ENCODE measurements at regions not wholly inside any gene's neighbourhood (a gene's known extent, or its start where the extent isn't known, plus 50 kb on each side); places are given as distances from the start of the nearest gene placed in this dataset.
"Not testable (repeated sequence)": the region's sequence is repeated elsewhere in the genome, so short reads cannot be mapped to it uniquely, and the experiment has no call there.

DNA sequence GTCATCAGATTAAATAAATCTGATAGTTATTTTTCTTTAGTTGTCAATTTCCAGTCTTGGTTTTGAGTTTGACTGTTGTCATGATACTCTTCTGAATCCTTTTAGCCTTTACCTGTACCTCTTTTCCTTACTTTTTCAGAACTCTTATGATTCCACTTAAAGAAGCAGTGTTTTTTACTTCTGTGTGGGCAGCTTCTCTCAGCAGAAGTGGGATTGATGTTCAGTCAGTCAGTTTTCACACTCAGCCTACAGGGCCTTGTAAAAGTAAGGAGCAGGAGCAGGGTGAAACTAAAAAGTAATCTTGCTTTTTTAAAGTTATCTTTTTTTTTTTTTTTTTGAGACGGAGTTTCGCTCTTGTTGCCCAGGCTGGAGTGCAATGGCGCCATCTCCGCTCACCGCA, 75.1 kb downstream of the HAUS1 start:
- Histone ChIP-seq H3K4me1 (ENCODE audit: insufficient read depth, low read length) (peaks cover 7% of the 10 kb centered on the region), H3K9me3 (ENCODE audit: control insufficient read depth, insufficient read depth, low read length) (no peaks in the 10 kb centered on the region), H3K36me3 (ENCODE audit: insufficient read depth, low read length) (no peaks in the 10 kb centered on the region), H3K9ac (ENCODE audit: low read depth, low read length) (no peak overlapping the region)

DNA sequence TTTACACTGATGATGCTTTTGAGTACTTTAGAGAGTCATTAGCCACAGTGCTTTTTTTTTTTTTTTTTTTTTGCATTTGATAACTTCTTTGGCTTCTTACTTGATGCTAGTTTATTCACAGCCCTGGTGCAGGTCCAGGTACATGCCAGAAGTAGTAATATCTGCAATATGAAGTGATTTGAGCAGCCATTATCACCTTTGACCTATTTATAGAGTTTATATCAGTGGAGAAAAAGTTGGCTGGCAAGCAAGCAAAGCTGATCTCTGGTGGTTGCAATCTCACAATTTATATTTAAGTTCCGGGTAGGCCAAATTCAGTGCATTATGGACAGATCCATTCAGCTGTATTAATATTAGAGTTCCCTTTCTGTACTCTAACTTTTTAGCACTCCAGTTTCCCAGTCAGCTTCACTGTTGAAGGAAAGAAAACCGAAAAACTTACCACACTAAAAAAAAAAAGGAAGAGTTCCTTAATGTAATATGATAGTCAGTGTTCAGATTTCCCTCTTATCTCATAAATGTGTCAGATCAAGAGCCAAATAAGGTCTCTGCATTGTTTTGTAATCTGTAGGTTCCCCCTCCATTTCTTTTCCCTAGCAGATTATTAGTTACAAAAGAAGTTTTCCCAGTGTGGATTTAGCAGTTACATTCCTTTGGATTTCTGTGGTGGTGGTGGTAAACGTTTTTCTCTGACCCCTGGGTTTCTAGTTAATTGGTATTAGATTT, 78.6 kb downstream of the HAUS1 start:
- H3K36me3 ChIP-seq (ENCODE audit: insufficient read depth, low read length): no peaks in the 10 kb centered on the region
- peaks cover 18% of the 10 kb centered on the region for H3K4me1 ChIP-seq (ENCODE audit: insufficient read depth, low read length)
- H3K9ac ChIP-seq (ENCODE audit: low read depth, low read length): no peak overlapping the region
- H3K9me3 ChIP-seq (ENCODE audit: control insufficient read depth, insufficient read depth, low read length): no peaks in the 10 kb centered on the region

DNA sequence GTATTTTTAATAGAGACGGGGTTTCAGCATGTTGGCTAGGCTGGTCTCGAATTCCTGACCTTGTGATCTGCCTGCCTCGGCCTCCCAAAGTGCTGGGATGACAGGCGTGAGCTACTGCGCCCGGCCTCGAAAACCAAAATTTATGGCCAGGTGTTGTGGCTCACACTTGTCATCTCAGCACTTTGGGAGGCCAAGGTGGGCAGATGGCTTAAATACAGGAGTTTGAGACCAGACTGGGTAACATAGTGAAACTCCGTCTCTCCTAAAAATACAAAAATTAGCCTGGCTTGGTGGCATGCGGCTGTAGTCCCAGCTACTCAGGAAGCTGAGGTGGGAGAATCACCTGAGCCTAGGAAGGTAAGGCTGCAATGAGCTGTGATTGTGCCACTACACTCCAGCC, 80.1 kb downstream of the HAUS1 start:
- H3K36me3 ChIP-seq (ENCODE audit: insufficient read depth, low read length); H3K9ac ChIP-seq (ENCODE audit: low read depth, low read length); H3K9me3 ChIP-seq (ENCODE audit: control insufficient read depth, insufficient read depth, low read length): not testable (repeated sequence)
- H3K4me1 ChIP-seq (ENCODE audit: insufficient read depth, low read length): peaks cover 18% of the 10 kb centered on the region

DNA sequence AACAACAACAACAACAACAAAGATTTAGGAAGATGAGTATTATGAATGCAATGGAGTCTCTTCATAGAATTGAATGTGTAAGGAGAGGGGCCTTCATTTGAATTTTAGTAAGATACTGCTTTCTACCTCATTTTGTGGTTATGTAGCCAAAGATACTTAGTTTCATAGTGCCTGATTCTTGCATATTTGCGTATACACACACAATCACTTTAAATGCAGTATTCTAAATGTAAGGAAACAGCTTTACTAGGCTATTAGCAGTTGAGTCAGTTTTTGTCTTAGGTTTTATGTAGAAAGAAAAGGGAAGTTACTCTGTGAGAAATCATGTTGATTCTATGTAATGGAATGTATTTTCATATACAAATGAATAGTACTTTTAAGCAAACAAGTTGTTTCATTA, 80.5 kb downstream of the HAUS1 start:
- H3K9ac ChIP-seq (ENCODE audit: low read depth, low read length): no peak overlapping the region; the same call in 1 of the 2 replicates
- H3K4me1 ChIP-seq (ENCODE audit: insufficient read depth, low read length): peaks cover 18% of the 10 kb centered on the region
- H3K36me3 ChIP-seq (ENCODE audit: insufficient read depth, low read length): no peaks in the 10 kb centered on the region
- no peaks in the 10 kb centered on the region for H3K9me3 ChIP-seq (ENCODE audit: control insufficient read depth, insufficient read depth, low read length)

DNA sequence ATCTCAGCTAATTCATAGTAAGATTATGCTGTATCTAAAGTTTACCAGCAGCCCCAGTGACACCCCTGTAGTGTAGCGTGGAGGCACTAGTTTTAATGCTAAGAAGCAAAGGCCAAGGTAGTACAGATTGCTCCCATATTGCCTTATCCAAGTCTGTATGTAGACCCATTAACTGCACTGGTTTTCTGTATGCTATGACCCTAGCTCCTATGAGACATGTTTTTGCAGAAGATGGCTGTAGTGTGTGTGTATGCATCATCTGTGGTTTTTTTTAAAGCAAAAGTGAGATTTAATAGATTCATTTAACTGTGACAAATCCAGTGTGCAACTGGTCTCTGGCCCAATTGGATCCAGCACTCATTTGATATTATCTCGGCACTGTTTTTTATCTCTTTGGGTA, 86.5 kb downstream of the HAUS1 start:
- Histone ChIP-seq H3K4me1 (ENCODE audit: insufficient read depth, low read length) (no peaks in the 10 kb centered on the region), H3K9ac (ENCODE audit: low read depth, low read length) (no peak overlapping the region), H3K36me3 (ENCODE audit: insufficient read depth, low read length) (no peaks in the 10 kb centered on the region), H3K9me3 (ENCODE audit: control insufficient read depth, insufficient read depth, low read length) (no peaks in the 10 kb centered on the region)

DNA sequence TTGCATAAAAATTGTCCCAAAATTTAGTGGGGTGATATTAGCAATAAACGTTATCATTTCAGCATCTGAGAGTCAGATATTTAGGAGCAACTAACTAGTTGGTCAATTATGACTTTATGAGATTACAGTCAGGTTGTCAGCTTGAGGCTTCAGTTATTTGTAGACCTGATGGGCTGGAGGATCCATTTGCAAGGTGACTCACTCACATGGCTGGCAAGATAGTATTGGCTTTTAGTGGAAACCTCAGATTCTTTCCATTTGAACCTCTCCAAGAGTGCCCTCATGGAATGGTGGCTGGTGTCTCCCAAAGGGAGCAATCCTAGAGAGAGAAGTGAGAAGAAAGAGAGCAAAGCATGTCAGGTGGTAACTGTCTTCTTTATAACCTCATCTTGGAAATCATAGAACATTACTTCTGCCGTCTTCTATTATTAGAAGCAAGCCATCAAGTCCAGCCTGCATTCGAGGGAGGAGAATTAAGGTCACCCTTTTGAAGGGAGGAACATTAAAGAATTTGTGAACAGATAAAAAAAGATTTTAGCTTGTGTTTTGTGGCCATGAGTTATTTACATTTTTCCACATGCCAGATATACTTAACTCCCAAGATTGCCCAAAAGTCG, 92.5 kb downstream of the HAUS1 start:
- no peaks in the 10 kb centered on the region for H3K36me3 ChIP-seq (ENCODE audit: insufficient read depth, low read length)
- no peak overlapping the region for H3K9ac ChIP-seq (ENCODE audit: low read depth, low read length)
- H3K9me3 ChIP-seq (ENCODE audit: control insufficient read depth, insufficient read depth, low read length): no peaks in the 10 kb centered on the region
- H3K4me1 ChIP-seq (ENCODE audit: insufficient read depth, low read length): peaks cover 6% of the 10 kb centered on the region

DNA sequence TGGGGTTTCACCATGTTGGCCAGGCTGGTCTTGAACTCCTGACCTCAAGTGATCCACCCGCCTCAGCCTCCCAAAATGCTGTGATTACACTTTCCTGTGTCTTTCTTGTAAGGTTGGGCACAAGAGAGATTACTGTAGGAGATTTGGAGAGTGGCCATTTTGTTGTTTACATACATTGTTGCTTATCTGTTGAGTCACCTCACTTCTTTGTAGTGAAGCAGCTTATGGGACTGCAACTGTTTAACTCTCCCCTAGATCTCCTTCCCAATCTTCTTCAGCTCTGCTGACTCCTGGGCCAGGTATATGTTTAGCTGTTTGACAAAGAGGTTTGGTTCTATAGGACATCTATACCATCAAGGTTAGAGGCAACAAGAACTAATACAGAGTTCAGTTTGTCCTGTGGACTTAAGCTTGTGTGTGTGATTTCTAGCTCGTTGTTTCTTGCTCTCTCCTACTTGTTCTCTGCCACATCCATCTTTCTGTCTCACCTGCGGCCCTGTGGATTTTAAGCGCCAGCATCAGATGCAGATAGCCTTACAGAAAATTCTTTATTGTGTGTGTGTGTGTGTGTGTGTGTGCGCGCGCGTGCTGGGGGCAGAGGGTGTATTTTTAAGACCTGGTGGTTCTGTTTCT, 95.4 kb downstream of the HAUS1 start:
- no peak overlapping the region for H3K9ac ChIP-seq (ENCODE audit: low read depth, low read length)
- H3K4me1 ChIP-seq (ENCODE audit: insufficient read depth, low read length): peaks cover 6% of the 10 kb centered on the region

DNA sequence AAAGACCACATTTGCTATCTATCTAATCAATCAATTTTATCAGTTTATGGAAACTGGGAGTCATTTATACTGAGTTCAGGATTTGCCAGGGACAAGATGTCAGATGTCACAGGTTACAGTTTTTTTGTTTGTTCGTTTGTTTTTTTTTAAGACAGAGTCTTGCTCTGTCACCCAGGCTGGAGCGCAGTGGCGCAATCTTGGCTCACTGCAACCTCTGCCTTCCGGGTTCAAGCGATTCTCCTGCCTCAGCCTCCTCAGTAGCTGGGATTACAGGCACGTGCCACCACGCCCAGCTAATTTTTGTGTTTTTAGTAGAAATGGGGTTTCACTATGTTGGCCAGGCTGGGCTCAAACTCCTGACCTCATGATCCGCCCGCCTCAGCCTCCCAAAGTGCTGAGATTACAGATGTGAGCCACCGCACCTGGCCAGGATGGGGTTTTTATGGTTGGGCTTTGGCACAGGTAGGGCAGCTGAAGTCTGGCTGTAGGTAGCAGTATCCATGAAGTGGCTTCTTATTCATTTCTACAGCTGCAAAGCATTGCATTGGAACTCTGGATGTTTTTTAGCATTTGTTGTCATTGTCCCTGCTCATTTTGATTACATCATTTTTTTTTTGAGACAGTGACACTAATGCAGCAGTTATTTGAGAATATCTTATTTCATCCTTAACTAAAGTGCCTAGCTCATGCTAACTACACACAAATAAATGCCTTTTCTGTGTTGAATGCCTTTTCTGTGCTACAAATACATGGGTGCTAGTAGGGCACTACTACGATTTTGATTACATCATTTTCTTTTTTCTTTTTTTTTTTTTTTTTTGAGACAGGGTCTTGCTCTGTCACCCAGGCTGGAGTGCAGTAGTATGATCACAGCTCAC, 96.2 kb downstream of the HAUS1 start:
- not testable (repeated sequence) for H3K9me3 ChIP-seq (ENCODE audit: control insufficient read depth, insufficient read depth, low read length); H3K4me1 ChIP-seq (ENCODE audit: insufficient read depth, low read length); H3K9ac ChIP-seq (ENCODE audit: low read depth, low read length); H3K36me3 ChIP-seq (ENCODE audit: insufficient read depth, low read length)

More for the DNA sequence above, 95.4 kb downstream of the HAUS1 start:
- H3K9me3 ChIP-seq (ENCODE audit: control insufficient read depth, insufficient read depth, low read length): no peaks in the 10 kb centered on the region
- no peaks in the 10 kb centered on the region for H3K36me3 ChIP-seq (ENCODE audit: insufficient read depth, low read length)

DNA sequence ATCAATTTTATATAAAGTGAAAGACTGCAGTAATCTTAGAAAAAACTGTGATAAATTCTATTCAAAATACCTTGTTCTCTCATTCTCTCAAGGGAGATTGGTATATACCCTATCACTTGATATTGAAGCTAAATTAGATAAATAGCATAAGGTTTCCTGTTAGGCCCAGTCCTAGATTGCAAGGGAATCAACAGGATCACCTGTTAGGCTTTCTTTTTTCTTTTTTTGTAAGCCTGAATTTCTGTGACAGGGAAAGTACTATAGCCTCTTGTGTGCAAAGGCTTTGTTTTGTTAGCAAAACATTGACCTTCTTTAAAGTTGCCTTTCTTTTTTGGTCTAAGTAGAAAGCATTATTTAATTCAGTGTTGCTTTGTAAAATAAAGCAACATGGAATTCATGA, 100.0 kb downstream of the HAUS1 start:
- Histone ChIP-seq H3K36me3 (ENCODE audit: insufficient read depth, low read length) (no peaks in the 10 kb centered on the region), H3K4me1 (ENCODE audit: insufficient read depth, low read length) (peaks cover 6% of the 10 kb centered on the region), H3K9me3 (ENCODE audit: control insufficient read depth, insufficient read depth, low read length) (no peaks in the 10 kb centered on the region), H3K9ac (ENCODE audit: low read depth, low read length) (no peak overlapping the region)

DNA sequence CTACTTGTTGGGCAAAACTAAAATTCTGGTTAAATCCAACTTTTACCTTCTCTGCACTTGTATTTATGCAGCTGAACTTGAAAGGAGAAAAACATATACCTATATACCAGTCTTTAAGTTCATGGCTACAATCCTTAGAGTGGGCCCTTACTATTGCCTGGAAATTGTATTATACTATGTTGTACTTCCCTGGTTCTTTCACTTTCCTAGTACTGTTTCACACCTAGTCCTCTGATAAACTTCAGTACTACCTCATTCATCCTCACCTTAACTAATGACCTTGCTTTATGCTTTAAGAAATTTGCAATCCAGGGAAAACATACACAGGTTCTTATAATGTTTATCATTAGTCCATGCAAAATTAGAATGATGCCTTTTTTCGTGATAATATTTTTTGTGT, 103.8 kb downstream of the HAUS1 start:
- Histone ChIP-seq H3K4me1 (ENCODE audit: insufficient read depth, low read length) (no peaks in the 10 kb centered on the region), H3K9me3 (ENCODE audit: control insufficient read depth, insufficient read depth, low read length) (no peaks in the 10 kb centered on the region), H3K9ac (ENCODE audit: low read depth, low read length) (no peak overlapping the region), H3K36me3 (ENCODE audit: insufficient read depth, low read length) (no peaks in the 10 kb centered on the region)

DNA sequence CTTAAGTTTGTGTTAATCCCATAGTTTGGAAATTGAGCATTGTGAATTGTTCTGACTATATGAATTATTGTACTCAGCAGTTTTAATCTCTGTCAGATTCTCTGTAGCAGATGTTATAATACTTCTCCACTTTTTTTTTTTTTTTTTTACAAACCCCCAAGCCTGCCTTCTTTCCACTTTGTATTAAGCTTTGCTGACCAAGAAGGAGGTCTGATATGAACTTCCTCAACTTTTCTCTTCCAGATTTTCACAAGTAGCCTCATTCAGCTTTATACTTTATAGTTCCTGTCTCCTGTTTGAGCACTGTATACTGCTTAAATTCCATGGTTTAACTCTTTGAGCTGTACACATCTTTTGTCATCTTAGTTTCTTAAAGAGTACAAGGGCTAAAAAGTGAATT, 105.0 kb downstream of the HAUS1 start:
- no peak overlapping the region for H3K9ac ChIP-seq (ENCODE audit: low read depth, low read length)
- H3K9me3 ChIP-seq (ENCODE audit: control insufficient read depth, insufficient read depth, low read length): no peaks in the 10 kb centered on the region
- H3K4me1 ChIP-seq (ENCODE audit: insufficient read depth, low read length): no peaks in the 10 kb centered on the region
- H3K36me3 ChIP-seq (ENCODE audit: insufficient read depth, low read length): no peaks in the 10 kb centered on the region

DNA sequence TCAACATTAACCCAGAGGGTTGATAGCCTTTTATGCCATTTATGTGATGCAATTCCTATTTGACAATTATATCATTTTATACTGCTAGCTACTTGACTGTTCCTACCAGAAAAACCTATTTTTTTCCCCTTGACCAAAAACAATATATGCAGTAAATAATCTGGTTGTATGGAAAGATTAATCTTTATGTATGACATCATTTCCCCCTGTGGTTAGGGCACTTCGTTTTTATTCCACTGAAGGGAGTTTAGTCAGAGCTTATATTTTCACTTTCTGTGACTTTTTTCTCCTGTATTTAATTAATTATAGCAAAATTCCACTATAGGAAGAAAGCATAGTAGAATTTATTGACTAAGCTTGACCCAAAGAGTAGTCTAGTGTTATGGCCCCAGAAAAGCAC, 107.6 kb downstream of the HAUS1 start:
- H3K9ac ChIP-seq (ENCODE audit: low read depth, low read length): no peak overlapping the region
- H3K4me1 ChIP-seq (ENCODE audit: insufficient read depth, low read length): no peaks in the 10 kb centered on the region
- H3K36me3 ChIP-seq (ENCODE audit: insufficient read depth, low read length): peaks cover 4% of the 10 kb centered on the region; the same call in 1 of the 2 replicates
- H3K9me3 ChIP-seq (ENCODE audit: control insufficient read depth, insufficient read depth, low read length): no peaks in the 10 kb centered on the region

DNA sequence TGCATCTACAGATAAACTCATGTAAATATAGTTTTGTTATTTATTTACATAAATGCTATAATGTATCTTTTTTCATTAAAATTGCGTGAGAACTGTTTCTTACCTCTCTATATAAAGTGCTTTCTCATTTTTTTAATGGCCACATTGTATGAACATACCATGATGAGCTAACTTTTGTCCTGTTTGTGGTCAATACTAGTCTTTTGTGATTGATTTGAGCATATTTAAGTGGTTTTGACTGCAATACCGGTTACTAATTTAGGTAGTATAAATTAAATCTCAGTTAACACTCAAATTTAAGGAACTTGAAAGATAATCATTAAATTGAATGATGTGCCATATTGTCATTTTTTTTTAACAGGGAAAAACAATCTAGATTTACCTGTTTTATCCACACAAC, 108.2 kb downstream of the HAUS1 start:
- Histone ChIP-seq H3K36me3 (ENCODE audit: insufficient read depth, low read length) (peaks cover 4% of the 10 kb centered on the region; the same call in 1 of the 2 replicates), H3K9me3 (ENCODE audit: control insufficient read depth, insufficient read depth, low read length) (no peaks in the 10 kb centered on the region), H3K9ac (ENCODE audit: low read depth, low read length) (no peak overlapping the region), H3K4me1 (ENCODE audit: insufficient read depth, low read length) (no peaks in the 10 kb centered on the region)

DNA sequence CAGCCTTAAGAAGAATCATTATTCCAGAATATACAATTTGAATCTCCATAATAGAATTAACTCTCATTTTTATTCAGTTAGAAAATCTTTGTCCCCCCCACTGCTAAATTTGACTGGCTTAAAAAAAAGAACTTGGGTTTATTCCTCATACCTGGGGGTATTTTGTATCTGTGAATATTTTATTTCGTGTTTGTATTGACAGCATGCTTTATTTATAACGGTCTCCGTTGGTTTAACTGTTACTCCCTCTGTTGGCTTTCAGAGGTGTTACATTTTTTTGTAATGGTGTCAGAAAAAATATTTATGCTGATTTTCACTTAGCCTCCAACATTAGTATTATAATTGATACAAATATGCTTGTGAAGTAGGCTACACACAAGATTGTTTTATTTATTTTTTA, 109.1 kb downstream of the HAUS1 start:
- Histone ChIP-seq H3K4me1 (ENCODE audit: insufficient read depth, low read length) (no peaks in the 10 kb centered on the region), H3K9me3 (ENCODE audit: control insufficient read depth, insufficient read depth, low read length) (no peaks in the 10 kb centered on the region), H3K36me3 (ENCODE audit: insufficient read depth, low read length) (peaks cover 4% of the 10 kb centered on the region; the same call in 1 of the 2 replicates), H3K9ac (ENCODE audit: low read depth, low read length) (no peak overlapping the region)

All from ES-I3 (cell line).